ENCODE measurements at regions not wholly inside any gene's neighbourhood (a gene's known extent, or its start where the extent isn't known, plus 50 kb on each side); places are given as distances from the start of the nearest gene placed in this dataset.

GRCh38 chr13:111449041-111449440 lies 128.6 kb downstream of the TEX29 start:
- DNase-seq (ENCODE audit: low read depth in 2 of 3, low spot score in 1 of 3), result no peak

DNA sequence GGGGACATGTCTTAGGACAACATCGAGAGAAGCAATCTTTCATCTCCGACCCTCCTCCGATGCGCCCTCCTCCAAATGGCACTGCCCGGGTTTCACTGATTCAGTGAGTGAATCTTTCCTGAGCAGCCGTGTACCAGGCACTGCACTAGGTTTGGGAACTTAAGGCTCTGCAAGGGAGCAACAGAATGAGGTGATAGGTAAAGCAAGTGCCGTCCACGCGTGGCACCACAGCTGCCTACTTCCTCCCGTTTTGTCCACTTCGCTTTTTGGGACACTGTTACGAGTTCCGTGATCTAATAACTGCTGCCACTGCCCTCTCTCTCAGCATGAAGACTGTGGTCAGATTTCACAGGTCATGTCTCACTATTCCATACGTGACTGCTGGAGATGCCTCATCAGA lies 131.0 kb downstream of the TEX29 start:
- no peak for DNase-seq (ENCODE audit: low read depth in 2 of 3, low spot score in 1 of 3)

GRCh38 chr13:111456452-111457230 lies 136.2 kb downstream of the TEX29 start:
- DNase-seq (ENCODE audit: low read depth in 2 of 3, low spot score in 1 of 3), result no peak

GRCh38 chr13:111458001-111458531 lies 137.6 kb downstream of the TEX29 start:
- no peak for DNase-seq (ENCODE audit: low read depth in 2 of 3, low spot score in 1 of 3)

DNA sequence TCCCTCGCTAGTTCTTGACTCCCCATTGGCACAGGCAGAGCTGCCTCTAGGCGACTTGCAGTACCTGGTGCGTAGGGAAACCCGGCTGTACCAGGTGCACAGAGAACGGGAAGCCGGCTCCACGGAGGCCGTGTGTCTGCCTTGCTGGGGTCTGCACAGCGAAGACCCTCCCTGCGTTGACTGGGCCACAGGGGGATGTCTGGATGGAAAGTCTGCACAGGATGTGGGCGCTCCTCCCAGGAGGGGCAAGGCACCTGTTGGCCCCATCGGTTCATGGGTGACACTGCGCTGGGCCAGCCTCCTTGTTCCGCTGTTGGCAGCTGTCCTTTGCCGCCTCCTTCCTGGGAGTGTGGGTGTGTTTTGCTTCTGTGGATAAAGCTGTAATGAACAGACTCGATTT lies 138.3 kb downstream of the TEX29 start:
- no peak for DNase-seq (ENCODE audit: low read depth in 2 of 3, low spot score in 1 of 3)

DNA sequence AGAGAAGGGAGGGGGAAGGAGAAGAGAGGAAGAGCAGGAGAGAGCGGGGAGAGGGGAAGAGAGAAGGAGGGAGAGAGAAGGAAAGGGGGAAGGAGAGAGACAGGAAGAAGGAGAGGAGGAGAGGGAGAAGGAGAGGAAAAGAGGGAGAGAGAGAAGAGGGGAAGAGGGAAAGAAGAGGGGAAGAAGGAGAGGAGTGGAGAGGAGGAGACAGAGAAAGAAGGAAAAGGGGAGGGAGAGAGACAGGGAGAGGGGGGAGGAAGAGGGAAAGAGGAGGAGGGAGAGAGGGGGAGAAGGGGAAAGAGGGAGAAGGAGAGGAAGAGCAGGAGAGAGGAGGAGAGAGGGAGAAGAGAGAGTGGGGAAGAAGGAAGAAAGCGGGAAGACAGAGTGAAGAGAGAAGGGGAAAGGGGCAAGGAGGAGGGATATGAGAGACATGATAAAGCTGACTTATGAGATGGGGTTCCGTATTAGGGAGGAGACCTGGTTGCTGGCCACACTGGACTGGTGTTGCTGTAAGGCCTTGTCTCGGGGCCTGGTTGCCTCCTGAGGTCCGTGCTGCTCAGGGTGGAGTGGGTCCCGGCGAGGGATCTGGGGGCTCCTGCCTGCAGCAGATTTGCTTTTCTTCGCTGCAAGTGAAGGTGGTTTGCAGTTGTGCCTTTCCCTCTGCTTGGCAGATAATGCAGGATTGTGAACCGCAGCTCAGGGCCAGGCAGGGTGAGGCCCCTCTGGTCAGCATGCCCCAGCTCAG lies 139.5 kb downstream of the TEX29 start:
- no peak for DNase-seq (ENCODE audit: low read depth in 2 of 3, low spot score in 1 of 3)

DNA sequence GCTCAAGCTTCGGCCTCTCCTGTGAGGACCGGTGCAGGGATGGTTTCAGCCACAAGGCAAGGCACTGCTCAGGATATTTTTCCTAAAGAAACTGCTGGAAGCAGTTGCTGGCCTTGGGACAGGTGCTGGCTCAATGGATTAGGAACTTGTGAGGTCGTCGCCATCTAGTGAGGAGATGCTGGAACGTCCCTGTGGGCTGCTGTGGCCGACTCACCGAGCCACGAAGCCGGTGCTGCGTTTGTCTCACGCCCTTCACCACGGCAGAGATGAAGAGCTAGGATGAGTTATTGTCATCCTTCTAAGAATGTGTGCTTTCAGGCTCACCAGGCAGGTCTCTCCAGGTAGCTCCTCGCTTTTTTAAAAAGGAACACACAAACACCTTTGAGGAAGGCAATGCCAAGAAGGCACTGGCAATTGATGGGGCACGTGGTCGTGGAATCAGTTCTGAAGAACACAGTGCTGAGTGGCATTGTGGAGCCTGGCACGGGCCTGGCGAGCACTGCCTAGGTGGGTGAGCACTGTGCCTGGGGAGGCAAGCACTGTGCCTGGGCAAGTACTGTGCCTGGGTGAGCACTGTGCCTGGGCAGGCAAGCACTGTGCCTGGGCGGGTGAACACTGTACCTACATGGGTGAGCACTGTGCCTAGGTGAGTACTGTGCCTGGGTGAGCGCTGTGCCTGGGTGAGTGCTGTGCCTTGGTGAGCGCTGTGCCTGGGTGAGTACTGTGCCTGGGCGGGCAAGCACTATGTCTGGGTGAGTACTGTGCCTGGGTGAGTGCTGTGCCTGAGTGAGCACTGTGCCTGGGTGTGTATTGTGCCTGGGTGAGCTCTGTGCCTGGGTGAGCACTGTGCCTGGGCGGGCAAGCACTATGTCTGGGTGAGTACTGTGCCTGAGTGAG lies 140.4 kb downstream of the TEX29 start:
- no peak for DNase-seq (ENCODE audit: low read depth in 2 of 3, low spot score in 1 of 3)

DNA sequence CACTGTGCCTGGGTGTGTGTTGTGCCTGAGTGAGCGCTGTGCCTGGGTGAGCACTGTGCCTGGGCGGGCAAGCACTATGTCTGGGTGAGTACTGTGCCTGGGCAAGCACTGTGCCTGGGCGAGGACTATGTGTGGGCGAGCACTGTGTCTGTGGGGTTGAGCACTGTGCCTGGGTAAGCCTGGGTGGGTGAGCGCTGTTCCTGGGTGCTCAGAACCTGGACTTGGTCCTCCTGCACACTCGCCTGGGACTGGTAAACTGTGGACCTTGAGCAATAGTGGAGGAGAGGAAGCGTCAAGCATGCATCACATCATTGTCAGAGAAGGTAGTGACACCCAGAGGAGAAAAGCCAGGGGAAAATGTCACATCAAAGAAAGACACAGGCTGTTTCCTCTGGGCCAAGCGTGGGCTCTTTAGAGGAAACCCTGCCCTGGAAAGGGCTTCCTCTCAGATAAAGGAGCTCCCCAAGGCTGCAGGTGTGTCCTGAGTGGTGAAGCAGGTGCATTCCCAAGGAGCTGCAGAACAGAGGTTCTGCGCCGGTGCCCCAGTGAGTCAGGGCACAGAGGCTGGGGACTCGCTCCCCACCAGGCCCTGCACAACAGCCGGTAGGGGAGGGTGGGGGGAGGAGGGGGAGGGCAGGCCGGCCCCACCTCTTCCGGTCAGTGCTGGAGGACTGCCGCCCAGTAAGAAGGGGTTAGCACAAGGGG lies 141.2 kb downstream of the TEX29 start:
- no peak for DNase-seq (ENCODE audit: low read depth in 2 of 3, low spot score in 1 of 3)

DNA sequence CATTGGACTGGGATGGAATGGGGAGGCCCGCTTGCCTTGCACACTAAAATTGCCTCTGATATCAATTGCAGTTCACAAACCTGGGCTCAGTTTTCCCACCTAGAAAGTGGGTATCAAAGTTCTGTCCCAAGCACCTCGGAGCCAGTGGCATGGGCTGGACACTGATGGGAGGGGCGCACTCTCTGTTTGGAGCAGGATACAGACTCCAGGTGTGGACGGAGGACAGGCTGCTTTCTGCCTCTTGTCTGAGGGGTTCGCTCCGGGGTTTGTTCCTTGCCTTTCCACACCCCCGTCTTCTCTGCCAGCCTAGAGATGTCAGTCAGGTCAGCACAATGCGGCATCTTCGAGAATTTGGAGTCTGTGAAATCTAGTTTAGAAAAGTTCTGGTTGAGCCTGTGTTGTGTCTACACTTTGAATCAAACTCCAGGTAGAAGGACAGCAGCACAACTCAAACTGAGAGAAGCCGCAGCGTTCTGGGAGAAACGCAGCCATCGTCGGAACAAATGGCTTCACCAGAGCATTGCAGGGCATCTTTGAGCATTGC lies 141.9 kb downstream of the TEX29 start:
- no peak for DNase-seq (ENCODE audit: low read depth in 2 of 3, low spot score in 1 of 3)

DNA sequence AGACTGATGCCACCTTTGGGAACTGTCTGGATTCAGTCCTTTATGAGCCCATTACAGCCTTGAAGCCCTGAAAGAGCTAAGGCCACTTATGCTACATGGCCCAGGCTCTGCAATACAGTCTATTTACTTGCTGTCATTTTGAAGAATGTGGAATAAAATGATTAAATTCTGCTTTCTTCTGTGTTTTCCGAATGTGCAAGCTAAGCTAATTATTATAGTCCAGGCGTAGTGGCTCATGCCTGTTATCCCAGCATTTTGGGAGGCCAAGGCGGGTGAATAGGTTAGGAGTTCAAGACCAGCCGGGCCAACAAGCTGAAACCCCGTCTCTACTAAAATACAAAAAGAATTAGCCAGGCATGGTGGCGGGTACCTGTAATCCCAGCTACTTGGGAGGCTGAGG lies 142.5 kb downstream of the TEX29 start:
- no peak for DNase-seq (ENCODE audit: low read depth in 2 of 3, low spot score in 1 of 3)

DNA sequence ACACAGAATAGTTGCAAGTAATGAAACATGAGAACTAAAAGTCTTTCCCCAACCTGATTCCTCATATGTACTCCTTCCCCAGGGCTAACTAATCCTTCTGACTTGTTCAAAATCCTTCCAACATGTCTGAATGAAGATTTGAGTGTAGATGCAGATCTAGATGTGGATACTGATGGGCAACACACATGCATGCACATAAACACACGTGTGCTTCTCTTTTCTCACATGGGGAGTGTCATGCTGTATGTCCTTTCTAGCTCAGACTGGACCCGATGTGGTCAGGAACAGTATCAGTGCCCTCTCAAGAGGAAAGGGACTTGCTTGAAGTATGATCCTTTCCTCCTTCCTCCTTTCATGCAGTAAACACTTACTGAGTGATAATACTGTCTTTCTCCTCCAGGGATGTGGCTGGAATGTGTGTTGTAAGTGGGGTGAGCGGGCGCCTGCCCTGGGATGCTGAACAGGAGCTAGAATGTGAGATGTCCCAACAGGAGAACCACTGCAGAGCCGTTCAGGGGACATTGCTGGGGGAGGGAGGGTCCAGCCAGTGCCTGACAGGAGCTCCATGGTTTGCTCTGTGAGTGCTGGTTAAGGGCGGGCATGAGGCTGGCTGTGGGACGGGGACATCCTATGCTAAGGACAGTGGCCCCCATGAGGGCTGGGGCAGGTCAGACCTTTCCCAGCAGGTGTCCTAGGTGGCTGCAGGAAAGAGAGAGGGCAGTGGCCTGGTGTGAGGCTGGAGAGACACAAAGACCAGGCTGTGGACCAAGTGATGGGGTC lies 146.9 kb downstream of the TEX29 start:
- no peak for DNase-seq (ENCODE audit: low read depth in 2 of 3, low spot score in 1 of 3)

DNA sequence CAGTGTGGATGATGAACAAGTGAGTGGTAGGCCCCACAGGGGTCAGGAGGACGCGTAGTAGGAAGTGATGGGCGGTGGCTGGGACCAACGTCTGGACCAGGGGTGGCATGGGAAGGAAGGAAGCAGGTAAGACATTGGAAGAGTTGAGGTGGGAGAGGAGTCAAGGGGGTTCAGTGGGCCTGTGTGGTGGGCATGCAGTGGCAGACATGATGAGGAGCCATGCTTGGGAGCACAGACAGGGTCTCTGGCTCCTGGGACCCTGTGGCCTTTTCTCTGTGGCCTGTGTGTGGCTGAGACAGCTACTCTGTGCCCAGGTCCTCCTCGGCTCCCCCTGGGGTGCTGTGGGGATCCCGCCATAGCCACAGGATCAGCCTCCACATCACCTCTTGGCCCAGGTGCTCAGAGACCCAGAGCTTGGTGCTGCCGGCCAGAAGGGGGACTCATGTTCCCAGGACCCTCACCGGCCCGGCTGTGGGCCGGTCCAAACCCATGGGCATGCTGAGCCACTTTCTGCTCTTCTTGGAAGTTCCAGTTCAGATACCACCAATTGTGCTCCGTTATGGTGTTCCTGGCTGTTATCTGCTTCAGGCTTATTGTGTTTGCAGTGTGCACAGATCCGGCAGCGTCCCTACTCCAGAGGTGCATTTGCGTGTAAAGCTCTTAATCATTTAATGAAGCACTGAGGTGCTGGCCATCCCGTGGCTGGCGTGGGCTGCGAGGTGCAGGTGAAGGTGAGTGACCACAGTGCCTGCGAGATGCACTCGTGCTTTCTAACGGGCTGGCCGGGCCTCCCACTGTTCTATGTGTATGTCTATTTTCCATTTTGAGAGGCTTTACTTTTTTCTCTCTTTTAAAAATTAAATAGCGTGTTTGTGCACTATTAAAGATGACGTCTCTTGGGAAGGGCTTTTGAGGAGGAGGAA lies 147.9 kb downstream of the TEX29 start:
- DNase-seq (ENCODE audit: low read depth in 2 of 3, low spot score in 1 of 3), result no peak

- no peak for DNase-seq (ENCODE audit: low read depth in 2 of 3, low spot score in 1 of 3)
These were observed 149.0 kb downstream of the TEX29 start for GRCh38 chr13:111469450-111469849.

- DNase-seq (ENCODE audit: low read depth in 2 of 3, low spot score in 1 of 3), result no peak
These were observed 149.6 kb downstream of the TEX29 start for GRCh38 chr13:111469916-111470506.

- DNase-seq (ENCODE audit: low read depth in 2 of 3, low spot score in 1 of 3), result no peak
These were observed 150.5 kb downstream of the TEX29 start for GRCh38 chr13:111470933-111471332.

- DNase-seq (ENCODE audit: low read depth in 2 of 3, low spot score in 1 of 3), result no peak
These were observed 151.6 kb downstream of the TEX29 start for GRCh38 chr13:111472083-111472482.

- no peak for DNase-seq (ENCODE audit: low read depth in 2 of 3, low spot score in 1 of 3)
These were observed 152.4 kb downstream of the TEX29 start for GRCh38 chr13:111472559-111473460.

Measured in stimulated activated CD4-positive, alpha-beta T cell treated with anti-CD3 and anti-CD28 coated beads, Interleukin-12 subunit alpha, Interleukin-12 subunit beta, amount 100 ng/mL, for 48 hours (primary cell).